ENCODE measurements at regions not wholly inside any gene's neighbourhood (a gene's known extent, or its start where the extent isn't known, plus 50 kb on each side); places are given as distances from the start of the nearest gene placed in this dataset.

GRCh38 chr4:123278755-123279154 lies 117.8 kb upstream of the SPRY1 start:
- TF ChIP-seq EZH2 (IDR thresholded peaks at IDR 0.05; ENCODE audit: low read length) = no peak
- TF ChIP-seq CTCF (optimal IDR thresholded peaks at IDR 0.05 in 1 of 3, IDR thresholded peaks at IDR 0.05 in 1 of 3, conservative IDR thresholded peaks at IDR 0.05 in 1 of 3; ENCODE audit: extremely low read depth in 1 of 3, insufficient read depth in 2 of 3, low read length in 3 of 3) = no peak

Data from keratinocyte (primary cell).